ENCODE measurements at regions not wholly inside any gene's neighbourhood (a gene's known extent, or its start where the extent isn't known, plus 50 kb on each side); places are given as distances from the start of the nearest gene placed in this dataset.

GRCh38 chr1:196074182-196074581 is 534.1 kb downstream of the KCNT2 start:
- Histone ChIP-seq H3K36me3 (ENCODE audit: control insufficient read depth, insufficient read depth, low read length) (no peaks in the 10 kb centered on the region), H3K27ac (ENCODE audit: low read depth, low read length) (no peak overlapping the region), H3K9ac (ENCODE audit: extremely low read depth, low read length, poor library complexity, severe bottlenecking) (no peak overlapping the region), H3K4me1 (ENCODE audit: control insufficient read depth, insufficient read depth, low read length) (no peaks in the 10 kb centered on the region), H3K4me3 (ENCODE audit: low read length) (no peak overlapping the region), H3K9me3 (ENCODE audit: control insufficient read depth, low read length) (no peaks in the 10 kb centered on the region), H3K27me3 (ENCODE audit: control insufficient read depth, insufficient read depth, low read length, poor library complexity, severe bottlenecking) (no peaks in the 10 kb centered on the region)
- H3K27ac Mint-ChIP-seq: no peak overlapping the region
- H3K4me3 Mint-ChIP-seq: no peak overlapping the region
- no peak for TF ChIP-seq CTCF (conservative IDR thresholded peaks at IDR 0.05)
- DNase-seq: no peak
- H3K4me1 Mint-ChIP-seq: no peaks in the 10 kb centered on the region
- H3K27me3 Mint-ChIP-seq (ENCODE audit: insufficient read depth): no peaks in the 10 kb centered on the region
- H3K9me3 Mint-ChIP-seq: no peaks in the 10 kb centered on the region
- no peaks in the 10 kb centered on the region for H3K36me3 Mint-ChIP-seq (ENCODE audit: low read depth)

- H3K36me3 Mint-ChIP-seq (ENCODE audit: low read depth): no peaks in the 10 kb centered on the region
- H3K4me3 Mint-ChIP-seq: no peak overlapping the region
- 84% methylated on average over 1 of the region's 1 CpG; no CpG with 5 or more reads in 1 of the 2 experiments for WGBS, 2 experiments (ENCODE audit: insufficient coverage in 1 of 2, insufficient read length in 1 of 2)
- H3K27me3 Mint-ChIP-seq (ENCODE audit: insufficient read depth): no peaks in the 10 kb centered on the region
- no peaks in the 10 kb centered on the region for H3K27me3 ChIP-seq (ENCODE audit: control insufficient read depth, insufficient read depth, low read length, poor library complexity, severe bottlenecking)
- TF ChIP-seq CTCF (conservative IDR thresholded peaks at IDR 0.05): no peak
- no peaks in the 10 kb centered on the region for H3K36me3 ChIP-seq (ENCODE audit: control insufficient read depth, insufficient read depth, low read length)
- no peaks in the 10 kb centered on the region for H3K9me3 Mint-ChIP-seq
- no peaks in the 10 kb centered on the region for H3K4me1 ChIP-seq (ENCODE audit: control insufficient read depth, insufficient read depth, low read length)
- no peak overlapping the region for H3K9ac ChIP-seq (ENCODE audit: extremely low read depth, low read length, poor library complexity, severe bottlenecking)
- no peak overlapping the region for H3K4me3 ChIP-seq (ENCODE audit: low read length)
- H3K27ac Mint-ChIP-seq: no peak overlapping the region
- DNase-seq: no peak
- no peaks in the 10 kb centered on the region for H3K4me1 Mint-ChIP-seq
- no peaks in the 10 kb centered on the region for H3K9me3 ChIP-seq (ENCODE audit: control insufficient read depth, low read length)
- no peak overlapping the region for H3K27ac ChIP-seq (ENCODE audit: low read depth, low read length)
Measured at GRCh38 chr1:196071447-196071846, 536.8 kb downstream of the KCNT2 start.

GRCh38 chr1:196070940-196071339 is 537.3 kb downstream of the KCNT2 start:
- H3K9me3 Mint-ChIP-seq: no peaks in the 10 kb centered on the region
- H3K4me3 Mint-ChIP-seq: no peak overlapping the region
- no peaks in the 10 kb centered on the region for H3K9me3 ChIP-seq (ENCODE audit: control insufficient read depth, low read length)
- no peaks in the 10 kb centered on the region for H3K4me1 ChIP-seq (ENCODE audit: control insufficient read depth, insufficient read depth, low read length)
- H3K27ac Mint-ChIP-seq: no peak overlapping the region
- TF ChIP-seq CTCF (conservative IDR thresholded peaks at IDR 0.05): no peak
- H3K36me3 ChIP-seq (ENCODE audit: control insufficient read depth, insufficient read depth, low read length): no peaks in the 10 kb centered on the region
- 80 to 90% methylated on average over 1 of the region's 2 CpGs for WGBS, 2 experiments (ENCODE audit: insufficient coverage in 1 of 2, insufficient read length in 1 of 2)
- H3K36me3 Mint-ChIP-seq (ENCODE audit: low read depth): no peaks in the 10 kb centered on the region
- no peak for DNase-seq
- no peak overlapping the region for H3K9ac ChIP-seq (ENCODE audit: extremely low read depth, low read length, poor library complexity, severe bottlenecking)
- no peaks in the 10 kb centered on the region for H3K27me3 ChIP-seq (ENCODE audit: control insufficient read depth, insufficient read depth, low read length, poor library complexity, severe bottlenecking)
- no peaks in the 10 kb centered on the region for H3K27me3 Mint-ChIP-seq (ENCODE audit: insufficient read depth)
- H3K4me3 ChIP-seq (ENCODE audit: low read length): no peak overlapping the region
- H3K27ac ChIP-seq (ENCODE audit: low read depth, low read length): no peak overlapping the region
- H3K4me1 Mint-ChIP-seq: no peaks in the 10 kb centered on the region
